Skeletal muscle satellite cell (primary cell): ENCODE measurements at regions not wholly inside any gene's neighbourhood (a gene's known extent, or its start where the extent isn't known, plus 50 kb on each side); places are given as distances from the start of the nearest gene placed in this dataset.
A peak's percentile ranks its signal among the peaks of the same experiment; 100 is the strongest.
"Not testable (repeated sequence)": the region's sequence is repeated elsewhere in the genome, so short reads cannot be mapped to it uniquely, and the experiment has no call there.

ENCODE experiments used
- H3K27me3 ChIP-seq: 2 replicates; pipeline ENCODE4 v1.7.0; 2013; ENCODE audit warnings: low read length; ENCODE audit not compliant: control insufficient read depth, insufficient read depth
- H3K36me3 ChIP-seq: 2 replicates; pipeline ENCODE4 v1.7.0; 2013; ENCODE audit warnings: mild to moderate bottlenecking, control low read depth, low read length; ENCODE audit not compliant: insufficient read depth
- H3K4me1 ChIP-seq: 2 replicates; pipeline ENCODE4 v1.7.0; 2013; ENCODE audit warnings: low read length; ENCODE audit not compliant: control insufficient read depth, insufficient read depth
- H3K4me2 ChIP-seq: 2 replicates; pipeline ENCODE4 v1.7.0; 2013; ENCODE audit warnings: mild to moderate bottlenecking, low read length
- H3K4me3 ChIP-seq: 2 replicates; pipeline ENCODE4 v1.7.0; 2013; ENCODE audit warnings: low read length
- H3K9ac ChIP-seq: 2 replicates; pipeline ENCODE4 v1.7.0; 2013; ENCODE audit warnings: mild to moderate bottlenecking, low read depth, low read length, moderate library complexity
- H3K9me3 ChIP-seq: replicated peaks from 2 replicates; pipeline ENCODE4 v1.7.0; 2013; ENCODE audit warnings: mild to moderate bottlenecking, control low read depth, low read length

DNA sequence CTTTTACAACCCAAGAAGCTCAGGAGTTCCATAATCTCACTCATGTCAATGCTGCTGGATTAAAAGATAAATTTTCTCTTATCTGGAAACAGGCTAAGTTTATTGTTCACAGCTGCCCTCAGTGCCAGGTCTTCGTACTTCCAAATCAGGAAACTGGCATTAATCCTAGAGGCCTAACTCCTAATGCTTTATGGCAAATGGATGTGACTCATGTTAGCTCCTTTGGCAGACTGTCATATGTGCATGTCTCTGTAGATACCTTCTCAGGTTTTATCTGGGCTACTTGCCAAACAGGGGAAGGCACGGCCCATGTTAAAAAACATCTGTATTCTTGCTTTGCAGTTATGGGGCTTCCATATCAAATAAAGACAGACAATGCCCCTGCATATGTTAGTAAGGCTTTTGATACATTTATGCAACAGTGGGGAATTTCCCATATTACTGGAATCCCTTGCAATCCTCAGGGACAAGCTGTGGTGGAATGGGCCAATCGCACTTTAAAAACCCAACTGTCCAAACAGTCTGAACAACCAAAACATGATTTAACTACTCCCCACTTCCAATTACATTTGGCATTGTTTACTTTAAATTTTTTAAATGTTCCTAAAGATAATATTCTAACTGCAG, 570.8 kb upstream of the PTGER4 start:
- H3K4me3 ChIP-seq, H3K9ac ChIP-seq, H3K9me3 ChIP-seq, H3K27me3 ChIP-seq, H3K36me3 ChIP-seq: not testable (repeated sequence)
- Histone ChIP-seq H3K4me1 (peaks cover 25% of the 10 kb centered on the region), H3K4me2 (peak overlapping the region; percentile 8)

DNA sequence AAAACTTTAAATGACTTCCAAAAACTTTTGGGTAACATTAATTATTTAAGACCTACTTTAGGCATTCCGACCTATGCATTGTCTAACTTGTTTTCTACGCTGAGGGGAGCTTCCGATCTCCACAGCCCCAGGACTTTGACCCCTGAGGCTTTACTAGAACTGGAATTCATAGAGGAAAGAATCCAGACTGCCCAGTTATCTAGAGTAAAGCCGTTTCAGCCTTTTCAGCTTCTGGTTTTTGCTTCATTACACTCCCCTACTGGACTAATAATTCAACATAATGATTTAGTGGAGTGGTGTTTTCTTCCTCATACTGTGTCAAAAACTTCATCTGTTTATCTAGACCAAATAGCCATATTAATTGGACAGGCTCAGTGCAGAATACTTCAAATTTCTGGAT, 571.9 kb upstream of the PTGER4 start:
- H3K27me3 ChIP-seq, H3K9ac ChIP-seq: not testable (repeated sequence)

DNA sequence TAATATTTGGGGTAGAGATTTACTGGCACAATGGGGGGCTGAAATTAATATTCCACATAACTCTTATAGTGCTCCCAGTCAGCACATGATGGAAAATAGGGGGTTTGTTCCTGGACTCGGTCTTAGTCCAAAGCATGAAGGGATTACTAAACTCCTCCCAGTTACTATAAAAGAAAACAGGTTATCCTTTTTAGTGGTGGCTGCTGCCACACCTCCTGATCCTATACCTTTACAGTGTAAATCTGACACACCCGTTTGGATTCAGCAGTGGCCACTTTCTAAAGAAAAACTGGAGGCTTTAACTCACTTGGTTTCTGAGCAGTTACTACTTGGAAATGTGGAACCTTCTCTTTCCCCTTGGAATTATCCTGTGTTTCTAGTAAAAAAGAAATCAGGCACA, 572.9 kb upstream of the PTGER4 start:
- no peaks in the 10 kb centered on the region for H3K9me3 ChIP-seq
- H3K27me3 ChIP-seq, result no peaks in the 10 kb centered on the region
- no peaks in the 10 kb centered on the region for H3K36me3 ChIP-seq
- no peak overlapping the region for H3K4me3 ChIP-seq
- H3K4me2 ChIP-seq, result no peak overlapping the region
- peaks cover 24% of the 10 kb centered on the region for H3K4me1 ChIP-seq
- H3K9ac ChIP-seq, result no peak overlapping the region

More for the DNA sequence above, 571.9 kb upstream of the PTGER4 start:
- not testable (repeated sequence) for H3K4me3 ChIP-seq, H3K9me3 ChIP-seq, H3K36me3 ChIP-seq, H3K4me2 ChIP-seq
- peaks cover 24% of the 10 kb centered on the region for H3K4me1 ChIP-seq

DNA sequence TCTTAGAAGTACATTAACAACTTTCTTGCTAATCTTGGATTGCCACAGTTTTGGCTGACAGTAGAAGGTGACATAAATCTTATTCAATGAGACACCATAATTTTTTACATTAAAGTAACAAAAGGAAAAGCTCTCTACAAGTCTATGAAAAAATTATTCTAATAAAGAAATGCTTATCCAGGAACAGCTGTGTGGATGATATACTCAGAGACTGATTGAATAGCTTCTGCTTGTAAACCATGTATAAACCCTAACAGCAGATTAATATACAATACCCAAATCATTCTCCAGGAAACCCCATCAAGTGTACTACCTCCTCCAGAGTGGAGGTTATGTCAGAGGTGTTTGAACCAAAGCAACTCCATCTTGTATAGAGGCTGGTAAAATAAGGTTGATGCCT, 581.4 kb upstream of the PTGER4 start:
- Histone ChIP-seq H3K9me3 (no peaks in the 10 kb centered on the region), H3K4me1 (no peaks in the 10 kb centered on the region), H3K4me2 (no peak overlapping the region), H3K27me3 (no peaks in the 10 kb centered on the region), H3K4me3 (no peak overlapping the region), H3K9ac (no peak overlapping the region), H3K36me3 (no peaks in the 10 kb centered on the region)

DNA sequence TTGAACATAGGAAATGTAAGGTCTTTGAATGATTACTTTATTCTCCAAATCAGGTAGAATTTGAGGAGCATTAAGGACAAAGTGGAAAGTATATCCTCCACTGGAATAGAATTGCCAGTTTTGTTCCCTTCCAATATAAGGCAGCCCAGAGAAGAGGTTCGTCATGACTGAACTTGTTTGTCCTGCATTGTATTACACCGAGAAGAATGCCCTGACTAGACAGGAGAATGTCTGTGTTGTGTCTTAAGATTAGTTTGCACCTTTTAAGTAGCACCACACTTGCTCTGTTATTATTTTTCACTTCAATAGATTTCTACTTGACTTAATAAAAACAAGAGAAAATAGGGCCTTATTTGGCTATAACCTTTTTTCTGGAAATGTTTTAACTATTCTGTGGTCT, 586.2 kb upstream of the PTGER4 start:
- Histone ChIP-seq H3K27me3 (no peaks in the 10 kb centered on the region), H3K4me2 (no peak overlapping the region), H3K9me3 (peaks cover 5% of the 10 kb centered on the region), H3K9ac (no peak overlapping the region), H3K4me3 (no peak overlapping the region), H3K36me3 (no peaks in the 10 kb centered on the region), H3K4me1 (no peaks in the 10 kb centered on the region)

DNA sequence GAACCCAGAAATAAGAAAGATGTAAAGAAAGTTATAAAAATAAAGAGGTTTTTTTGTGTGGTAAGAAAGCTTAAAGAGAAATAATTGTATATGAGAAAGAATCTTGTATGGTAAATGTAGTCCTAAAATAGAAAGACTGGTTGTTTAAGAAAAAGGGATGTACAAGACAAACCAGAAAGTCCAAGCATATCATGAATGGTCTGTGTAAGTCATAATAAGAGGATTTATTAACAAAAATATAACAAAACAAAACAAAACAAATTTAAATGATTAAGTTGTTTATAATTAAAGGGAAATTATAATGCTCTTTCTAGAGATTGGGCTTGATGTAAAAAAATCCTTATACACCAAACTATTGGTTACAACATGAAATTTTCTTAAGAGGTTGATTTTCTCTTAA, 590.4 kb upstream of the PTGER4 start:
- no peaks in the 10 kb centered on the region for H3K27me3 ChIP-seq
- H3K4me3 ChIP-seq, result no peak overlapping the region
- H3K4me1 ChIP-seq, result no peaks in the 10 kb centered on the region
- H3K36me3 ChIP-seq, result no peaks in the 10 kb centered on the region
- H3K9ac ChIP-seq, result no peak overlapping the region
- H3K4me2 ChIP-seq, result no peak overlapping the region
- H3K9me3 ChIP-seq, result peaks cover 5% of the 10 kb centered on the region

DNA sequence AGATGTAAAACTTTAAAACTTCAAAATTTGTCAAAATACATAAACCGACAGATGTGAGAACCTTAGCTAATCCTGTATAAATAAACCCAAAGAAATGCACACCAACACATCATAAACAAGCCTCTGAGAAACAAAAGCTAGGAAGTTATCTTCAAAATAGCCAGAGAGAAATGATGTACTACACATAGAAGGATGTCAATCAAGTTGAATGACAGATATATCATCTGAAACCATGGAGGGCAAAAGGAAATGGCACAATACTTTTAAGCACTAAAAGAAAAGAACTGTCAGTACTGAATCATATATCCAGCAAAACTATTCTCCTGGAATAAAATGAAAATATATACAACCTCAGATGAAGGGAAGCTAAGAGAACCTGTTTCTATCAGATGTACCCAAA, 595.1 kb upstream of the PTGER4 start:
- no peak overlapping the region for H3K4me3 ChIP-seq
- H3K4me2 ChIP-seq, result no peak overlapping the region
- H3K4me1 ChIP-seq, result no peaks in the 10 kb centered on the region
- no peaks in the 10 kb centered on the region for H3K27me3 ChIP-seq
- no peaks in the 10 kb centered on the region for H3K36me3 ChIP-seq
- H3K9ac ChIP-seq, result no peak overlapping the region
- H3K9me3 ChIP-seq, result no peaks in the 10 kb centered on the region

DNA sequence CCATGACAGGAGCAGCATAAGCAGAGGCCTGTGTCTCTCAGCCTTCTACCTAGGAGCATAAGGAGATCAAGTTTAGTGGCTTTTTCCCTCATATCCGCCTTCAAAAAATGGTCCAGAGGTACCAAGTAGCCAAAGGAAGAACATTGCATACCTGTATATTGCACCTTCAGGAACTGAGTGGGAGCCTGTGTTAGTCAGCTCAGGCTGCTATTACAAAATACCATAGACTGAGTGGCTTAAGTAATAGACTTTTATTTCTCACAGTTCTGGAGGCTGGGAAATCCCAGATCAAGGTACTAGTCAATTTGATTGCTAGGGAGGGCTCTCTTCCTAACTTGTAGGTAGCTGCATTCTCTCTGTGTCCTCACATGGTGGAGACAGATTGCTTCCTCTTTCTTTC, 597.4 kb upstream of the PTGER4 start:
- H3K4me3 ChIP-seq, result no peak overlapping the region
- H3K9me3 ChIP-seq, result no peaks in the 10 kb centered on the region
- H3K4me1 ChIP-seq, result no peaks in the 10 kb centered on the region
- no peaks in the 10 kb centered on the region for H3K27me3 ChIP-seq
- no peak overlapping the region for H3K9ac ChIP-seq
- H3K4me2 ChIP-seq, result no peak overlapping the region
- H3K36me3 ChIP-seq, result no peaks in the 10 kb centered on the region

DNA sequence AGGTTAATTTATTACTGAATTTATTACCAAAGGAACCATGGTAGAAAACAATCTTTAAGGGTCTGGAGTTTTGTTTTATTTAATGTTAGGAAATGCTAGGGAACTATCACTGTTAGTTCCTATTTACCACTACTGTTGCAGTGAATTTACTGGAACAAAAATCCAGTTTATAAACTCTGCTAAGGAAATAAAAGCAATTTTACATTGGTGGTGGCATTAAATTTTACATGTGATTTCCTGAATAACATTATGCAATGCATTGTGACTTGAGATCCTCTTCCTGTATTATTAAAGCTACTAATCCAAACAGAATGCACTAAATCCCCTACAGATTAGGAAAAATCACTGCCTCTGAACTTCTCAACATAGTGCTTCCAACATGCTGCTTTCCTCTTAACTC, 599.5 kb upstream of the PTGER4 start:
- no peaks in the 10 kb centered on the region for H3K9me3 ChIP-seq
- H3K4me2 ChIP-seq, result no peak overlapping the region

DNA sequence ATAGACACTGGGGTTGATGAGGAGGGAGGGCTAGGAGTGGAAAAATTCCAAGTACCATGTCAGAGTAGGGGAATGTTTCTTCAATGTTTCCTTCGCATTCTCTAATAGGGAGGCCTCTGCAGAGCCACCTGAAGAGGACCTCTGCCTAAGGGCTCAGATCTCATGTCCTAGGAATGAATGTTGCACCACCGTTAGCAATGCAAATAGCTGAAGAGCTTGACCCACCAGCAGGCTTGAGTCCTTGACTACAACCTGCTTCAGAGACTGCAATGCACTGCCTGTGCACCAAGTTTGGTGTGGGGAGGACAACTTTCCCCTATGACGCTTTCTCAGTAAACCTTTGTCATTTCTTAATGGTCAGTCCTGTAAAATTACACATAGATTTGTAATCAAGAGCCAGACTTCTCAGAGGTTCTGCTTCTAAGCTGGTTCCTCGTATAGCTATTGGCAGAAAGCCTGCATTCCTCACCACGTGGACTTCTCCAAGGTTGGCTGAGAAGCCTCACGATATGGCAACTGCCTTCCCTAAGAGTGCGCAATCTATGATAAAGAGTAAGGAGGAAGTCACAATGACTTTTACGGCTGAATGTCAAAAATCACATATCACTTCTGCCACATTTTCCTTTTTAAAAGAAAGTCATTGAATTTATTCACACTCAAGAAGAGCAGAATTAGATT, 600.7 kb upstream of the PTGER4 start:
- Histone ChIP-seq H3K4me1 (no peaks in the 10 kb centered on the region), H3K4me2 (no peak overlapping the region), H3K9me3 (no peaks in the 10 kb centered on the region), H3K4me3 (no peak overlapping the region), H3K9ac (no peak overlapping the region), H3K36me3 (no peaks in the 10 kb centered on the region), H3K27me3 (no peaks in the 10 kb centered on the region)

More for the DNA sequence above, 599.5 kb upstream of the PTGER4 start:
- H3K36me3 ChIP-seq, result no peaks in the 10 kb centered on the region
- no peak overlapping the region for H3K9ac ChIP-seq
- no peak overlapping the region for H3K4me3 ChIP-seq
- no peaks in the 10 kb centered on the region for H3K27me3 ChIP-seq
- no peaks in the 10 kb centered on the region for H3K4me1 ChIP-seq

DNA sequence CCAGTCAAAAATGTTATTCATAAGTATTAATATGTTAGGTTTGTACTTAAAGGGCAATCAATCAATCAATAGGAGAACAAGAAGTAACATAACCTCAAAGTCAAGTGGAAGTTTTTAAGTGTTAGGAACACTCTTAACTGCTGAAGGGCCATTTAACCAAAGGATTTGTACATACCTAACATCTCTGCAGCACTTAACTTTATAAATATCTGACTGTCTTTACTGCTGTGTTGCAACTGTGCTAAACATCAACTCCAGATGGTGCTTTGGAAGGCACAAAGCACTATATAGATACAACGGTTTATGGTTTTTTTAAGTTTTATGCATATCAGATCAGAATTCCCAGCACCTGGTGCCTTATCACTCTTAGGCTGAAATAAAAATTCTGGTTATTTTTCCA, 604.9 kb upstream of the PTGER4 start:
- no peaks in the 10 kb centered on the region for H3K9me3 ChIP-seq
- no peak overlapping the region for H3K9ac ChIP-seq
- no peaks in the 10 kb centered on the region for H3K36me3 ChIP-seq
- no peak overlapping the region for H3K4me2 ChIP-seq
- no peaks in the 10 kb centered on the region for H3K4me1 ChIP-seq
- H3K4me3 ChIP-seq, result no peak overlapping the region
- no peaks in the 10 kb centered on the region for H3K27me3 ChIP-seq

DNA sequence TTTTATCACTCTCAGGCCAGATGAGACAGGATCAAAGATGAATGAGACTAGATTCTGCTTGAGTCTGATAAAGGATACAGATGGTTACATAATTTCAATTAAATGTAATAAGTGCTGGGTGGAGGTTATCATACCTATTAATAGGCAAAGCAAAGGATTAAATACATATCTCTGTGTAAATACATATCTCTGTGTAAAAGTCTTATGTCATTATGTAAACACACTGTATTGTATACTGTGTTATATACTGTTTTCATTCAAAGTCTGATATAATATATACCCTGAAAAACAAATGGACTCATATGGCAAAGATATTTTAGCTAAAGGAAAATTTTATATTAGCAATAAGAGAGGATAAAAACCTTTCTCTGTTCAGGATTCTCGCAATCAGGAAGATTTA, 605.8 kb upstream of the PTGER4 start:
- no peaks in the 10 kb centered on the region for H3K36me3 ChIP-seq
- H3K9ac ChIP-seq, result no peak overlapping the region
- no peaks in the 10 kb centered on the region for H3K4me1 ChIP-seq
- H3K27me3 ChIP-seq, result no peaks in the 10 kb centered on the region
- no peak overlapping the region for H3K4me3 ChIP-seq
- H3K9me3 ChIP-seq, result no peaks in the 10 kb centered on the region
- no peak overlapping the region for H3K4me2 ChIP-seq
